ENCODE measurements at regions not wholly inside any gene's neighbourhood (a gene's known extent, or its start where the extent isn't known, plus 50 kb on each side); places are given as distances from the start of the nearest gene placed in this dataset.

- ATAC-seq = no peak
- intact Hi-C loops (cut with micrococcal nuclease) = no loop called here
These were observed 323.2 kb upstream of the PCDH7 start for GRCh38 chr4:30396772-30397475.

More at GRCh38 chr4:30396772-30397475, 323.2 kb upstream of the PCDH7 start:
- ChIA-PET POLR2A (no interaction called here), RAD21 (ENCODE audit: low non-redundant PET in 1 of 2, low total read pairs in 2 of 2, uncharacterized antibody in 2 of 2, unreplicated experiment in 2 of 2) (no interaction called here), CTCF (no interaction called here)
- BruUV-seq (replicated peaks) = no TSS peak
- no peak for TF ChIP-seq ZBTB33 (IDR thresholded peaks at IDR 0.05; ENCODE audit: extremely low read depth, insufficient replicate concordance, low read length)
- no peak for TF ChIP-seq YY1 (IDR thresholded peaks at IDR 0.05; ENCODE audit: extremely low read depth, insufficient replicate concordance, low read depth, low read length)
- TF ChIP-seq JUND (IDR thresholded peaks at IDR 0.05) = no peak
- TF ChIP-seq SIN3A (IDR thresholded peaks at IDR 0.05; ENCODE audit: low read depth) = no peak
- TF ChIP-seq SP1 (IDR thresholded peaks at IDR 0.05; ENCODE audit: low read depth) = no peak
- no peak for TF ChIP-seq CEBPB (IDR thresholded peaks at IDR 0.05; ENCODE audit: low read depth)
- TF ChIP-seq ATF3 (IDR thresholded peaks at IDR 0.05) = no peak
- TF ChIP-seq ELF1 (IDR thresholded peaks at IDR 0.05; ENCODE audit: borderline replicate concordance, low read depth) = no peak
- TF ChIP-seq FOSL1 (IDR thresholded peaks at IDR 0.05; ENCODE audit: low read depth) = no peak
- no peak for TF ChIP-seq TCF7L2 (IDR thresholded peaks at IDR 0.05; ENCODE audit: borderline replicate concordance, extremely low read depth, insufficient read depth, insufficient read length)
- no peak for TF ChIP-seq SRF (IDR thresholded peaks at IDR 0.05; ENCODE audit: low read depth)
- TF ChIP-seq ZNF274 (IDR thresholded peaks at IDR 0.05; ENCODE audit: low read depth, low read length) = no peak
- TF ChIP-seq CBX3 (IDR thresholded peaks at IDR 0.05; ENCODE audit: low read depth) = no peak
- TF ChIP-seq MAX (IDR thresholded peaks at IDR 0.05) = no peak
- TF ChIP-seq EZH2 (IDR thresholded peaks at IDR 0.05) = no peak
- TF ChIP-seq EGR1 (IDR thresholded peaks at IDR 0.05; ENCODE audit: low read depth) = no peak
- TF ChIP-seq, protein P1, sequence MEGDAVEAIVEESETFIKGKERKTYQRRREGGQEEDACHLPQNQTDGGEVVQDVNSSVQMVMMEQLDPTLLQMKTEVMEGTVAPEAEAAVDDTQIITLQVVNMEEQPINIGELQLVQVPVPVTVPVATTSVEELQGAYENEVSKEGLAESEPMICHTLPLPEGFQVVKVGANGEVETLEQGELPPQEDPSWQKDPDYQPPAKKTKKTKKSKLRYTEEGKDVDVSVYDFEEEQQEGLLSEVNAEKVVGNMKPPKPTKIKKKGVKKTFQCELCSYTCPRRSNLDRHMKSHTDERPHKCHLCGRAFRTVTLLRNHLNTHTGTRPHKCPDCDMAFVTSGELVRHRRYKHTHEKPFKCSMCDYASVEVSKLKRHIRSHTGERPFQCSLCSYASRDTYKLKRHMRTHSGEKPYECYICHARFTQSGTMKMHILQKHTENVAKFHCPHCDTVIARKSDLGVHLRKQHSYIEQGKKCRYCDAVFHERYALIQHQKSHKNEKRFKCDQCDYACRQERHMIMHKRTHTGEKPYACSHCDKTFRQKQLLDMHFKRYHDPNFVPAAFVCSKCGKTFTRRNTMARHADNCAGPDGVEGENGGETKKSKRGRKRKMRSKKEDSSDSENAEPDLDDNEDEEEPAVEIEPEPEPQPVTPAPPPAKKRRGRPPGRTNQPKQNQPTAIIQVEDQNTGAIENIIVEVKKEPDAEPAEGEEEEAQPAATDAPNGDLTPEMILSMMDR (IDR thresholded peaks at IDR 0.05 in 2 of 3, conservative IDR thresholded peaks at IDR 0.05 in 1 of 3; ENCODE audit: borderline replicate concordance in 1 of 3, insufficient read depth in 1 of 3, low read depth in 2 of 3, low read length in 2 of 3) = no peak
- DNase-seq (ENCODE audit: low read depth, low spot score) = no peak
- Histone ChIP-seq H3K36me3 (ENCODE audit: control insufficient read depth in 1 of 2, insufficient read depth in 2 of 2, low read length in 2 of 2) (no peaks in the 10 kb centered on the region), H3K79me2 (ENCODE audit: insufficient read depth, low read length) (no peaks in the 10 kb centered on the region), H3K4me3 (replicated peaks in 1 of 2; ENCODE audit: low read depth in 1 of 2, low read length in 2 of 2) (no peak overlapping the region), H3K9ac (ENCODE audit: low read length) (no peak overlapping the region), H3K4me1 (ENCODE audit: control insufficient read depth in 1 of 2, insufficient read depth in 2 of 2, low read length in 2 of 2) (peaks cover 0 to 6% of the 10 kb centered on the region in 2 experiments; a peak in 1 of 4 replicates), H2AFZ (ENCODE audit: low read depth, low read length, poor library complexity, severe bottlenecking) (peak overlapping the region; percentile 89), H3K27ac (ENCODE audit: low read depth, low read length) (no peak overlapping the region), H3K27me3 (ENCODE audit: insufficient read depth, low read length) (no peaks in the 10 kb centered on the region), H3K9me3 (ENCODE audit: control insufficient read depth in 1 of 2, insufficient read depth in 1 of 2, low read depth in 1 of 2, low read length in 2 of 2) (no peaks in the 10 kb centered on the region), H3K4me2 (ENCODE audit: low read length) (no peak overlapping the region), H3K9me2 (ENCODE audit: insufficient read depth) (no peaks in the 10 kb centered on the region), H4K20me1 (ENCODE audit: insufficient read depth) (no peaks in the 10 kb centered on the region)

Data from HCT116 (cell line).